ENCODE measurements at regions not wholly inside any gene's neighbourhood (a gene's known extent, or its start where the extent isn't known, plus 50 kb on each side); places are given as distances from the start of the nearest gene placed in this dataset.
"Not testable (repeated sequence)": the region's sequence is repeated elsewhere in the genome, so short reads cannot be mapped to it uniquely, and the experiment has no call there.

- TF ChIP-seq PAX5 (IDR thresholded peaks at IDR 0.05; ENCODE audit: insufficient read depth, low read length, severe bottlenecking); POLR2A (IDR thresholded peaks at IDR 0.05; ENCODE audit: low read depth, low read length); SPI1 (IDR thresholded peaks at IDR 0.05; ENCODE audit: low read depth, low read length): not testable (repeated sequence)
Measured at GRCh38 chr15:22519213-22519612, 60.5 kb downstream of the GOLGA6L22 start.

All from GM12891 (cell line).